ENCODE measurements at regions not wholly inside any gene's neighbourhood (a gene's known extent, or its start where the extent isn't known, plus 50 kb on each side); places are given as distances from the start of the nearest gene placed in this dataset.

DNA sequence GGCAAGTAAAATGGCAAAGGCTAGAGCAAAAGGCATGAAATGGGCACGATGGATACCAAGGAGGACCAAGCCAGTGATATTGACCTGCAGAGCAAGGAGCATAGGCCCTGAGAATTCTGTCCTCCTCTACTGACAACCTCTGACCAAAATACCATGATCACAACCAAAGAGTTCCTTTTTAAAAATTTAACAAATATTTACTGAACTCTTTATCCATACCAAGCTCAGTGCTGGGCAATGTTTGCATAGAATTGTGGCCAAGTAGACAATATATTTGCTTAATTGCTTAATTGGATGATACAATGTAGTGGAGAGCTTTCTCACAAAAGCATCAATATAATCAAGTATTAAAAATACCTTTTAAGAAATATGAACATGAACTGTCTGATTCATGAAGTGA is 265.7 kb downstream of the ICOS start:
- no peak for FAIRE-seq
- no TSS peak for BruUV-seq (replicated peaks)
- no peak overlapping the region for H3K27ac ChIP-seq (ENCODE audit: extremely low read length, insufficient read depth, low read length)
- intact Hi-C loops (cut with micrococcal nuclease; ENCODE audit: unreplicated experiment) (no loop called here), in situ Hi-C loops (cut with HindIII; ENCODE audit: extremely low pct_ligation_motif_present, low pct_unique_long_range_greater_than_20kb) (no loop called here)
- no peak overlapping the region for H2AFZ ChIP-seq (ENCODE audit: low read length)
- no peak for ATAC-seq
- no peaks in the 10 kb centered on the region for H3K27me3 ChIP-seq (ENCODE audit: control insufficient read depth in 1 of 2, insufficient read depth in 2 of 2, low read length in 2 of 2)
- no peak for DNase-seq (ENCODE audit: low spot score)
- ChIA-PET POLR2A (no interaction called here), CTCF (ENCODE audit: low intra/inter-chr PET ratio, low total read pairs) (no interaction called here)
- WGBS (ENCODE audit: low lambda C conversion rate) = 14% methylated on average over 1 of the region's 1 CpG
- TF ChIP-seq ZSCAN22 (CRISPR knock-in tag; IDR thresholded peaks at IDR 0.05) (no peak), HDAC1 (CRISPR knock-in tag; IDR thresholded peaks at IDR 0.05) (no peak), ZMYM3 (CRISPR knock-in tag; IDR thresholded peaks at IDR 0.05) (no peak), MEF2D (CRISPR knock-in tag; IDR thresholded peaks at IDR 0.05) (no peak), ZNF350 (CRISPR knock-in tag; IDR thresholded peaks at IDR 0.05; ENCODE audit: borderline replicate concordance, low read depth) (no peak), SAFB2 (CRISPR knock-in tag; IDR thresholded peaks at IDR 0.05; ENCODE audit: borderline replicate concordance, low read depth) (no peak), ONECUT2 (CRISPR knock-in tag; IDR thresholded peaks at IDR 0.05) (no peak), RXRB (CRISPR knock-in tag; IDR thresholded peaks at IDR 0.05; ENCODE audit: borderline replicate concordance) (no peak), SRY (CRISPR knock-in tag; IDR thresholded peaks at IDR 0.05) (no peak), ZNF256 (CRISPR knock-in tag; conservative IDR thresholded peaks at IDR 0.05) (no peak), THYN1 (CRISPR knock-in tag; IDR thresholded peaks at IDR 0.05; ENCODE audit: borderline replicate concordance, low read depth) (no peak), JUND (CRISPR knock-in tag; IDR thresholded peaks at IDR 0.05) (no peak), IRX3 (CRISPR knock-in tag; IDR thresholded peaks at IDR 0.05; ENCODE audit: borderline replicate concordance, low read depth) (no peak), SALL2 (CRISPR knock-in tag; IDR thresholded peaks at IDR 0.05) (no peak), SCMH1 (CRISPR knock-in tag; IDR thresholded peaks at IDR 0.05; ENCODE audit: borderline replicate concordance) (no peak), PCBP1 (IDR thresholded peaks at IDR 0.05; ENCODE audit: borderline replicate concordance, low read depth, low read length) (no peak)
- TF ChIP-seq, protein P1, sequence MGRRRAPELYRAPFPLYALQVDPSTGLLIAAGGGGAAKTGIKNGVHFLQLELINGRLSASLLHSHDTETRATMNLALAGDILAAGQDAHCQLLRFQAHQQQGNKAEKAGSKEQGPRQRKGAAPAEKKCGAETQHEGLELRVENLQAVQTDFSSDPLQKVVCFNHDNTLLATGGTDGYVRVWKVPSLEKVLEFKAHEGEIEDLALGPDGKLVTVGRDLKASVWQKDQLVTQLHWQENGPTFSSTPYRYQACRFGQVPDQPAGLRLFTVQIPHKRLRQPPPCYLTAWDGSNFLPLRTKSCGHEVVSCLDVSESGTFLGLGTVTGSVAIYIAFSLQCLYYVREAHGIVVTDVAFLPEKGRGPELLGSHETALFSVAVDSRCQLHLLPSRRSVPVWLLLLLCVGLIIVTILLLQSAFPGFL (CRISPR knock-in tag; IDR thresholded peaks at IDR 0.05) = no peak
- TF ChIP-seq, protein P2, sequence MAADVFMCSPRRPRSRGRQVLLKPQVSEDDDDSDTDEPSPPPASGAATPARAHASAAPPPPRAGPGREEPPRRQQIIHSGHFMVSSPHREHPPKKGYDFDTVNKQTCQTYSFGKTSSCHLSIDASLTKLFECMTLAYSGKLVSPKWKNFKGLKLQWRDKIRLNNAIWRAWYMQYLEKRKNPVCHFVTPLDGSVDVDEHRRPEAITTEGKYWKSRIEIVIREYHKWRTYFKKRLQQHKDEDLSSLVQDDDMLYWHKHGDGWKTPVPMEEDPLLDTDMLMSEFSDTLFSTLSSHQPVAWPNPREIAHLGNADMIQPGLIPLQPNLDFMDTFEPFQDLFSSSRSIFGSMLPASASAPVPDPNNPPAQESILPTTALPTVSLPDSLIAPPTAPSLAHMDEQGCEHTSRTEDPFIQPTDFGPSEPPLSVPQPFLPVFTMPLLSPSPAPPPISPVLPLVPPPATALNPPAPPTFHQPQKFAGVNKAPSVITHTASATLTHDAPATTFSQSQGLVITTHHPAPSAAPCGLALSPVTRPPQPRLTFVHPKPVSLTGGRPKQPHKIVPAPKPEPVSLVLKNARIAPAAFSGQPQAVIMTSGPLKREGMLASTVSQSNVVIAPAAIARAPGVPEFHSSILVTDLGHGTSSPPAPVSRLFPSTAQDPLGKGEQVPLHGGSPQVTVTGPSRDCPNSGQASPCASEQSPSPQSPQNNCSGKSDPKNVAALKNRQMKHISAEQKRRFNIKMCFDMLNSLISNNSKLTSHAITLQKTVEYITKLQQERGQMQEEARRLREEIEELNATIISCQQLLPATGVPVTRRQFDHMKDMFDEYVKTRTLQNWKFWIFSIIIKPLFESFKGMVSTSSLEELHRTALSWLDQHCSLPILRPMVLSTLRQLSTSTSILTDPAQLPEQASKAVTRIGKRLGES (CRISPR knock-in tag; IDR thresholded peaks at IDR 0.05; ENCODE audit: borderline replicate concordance) = no peak
- TF ChIP-seq, protein P3, sequence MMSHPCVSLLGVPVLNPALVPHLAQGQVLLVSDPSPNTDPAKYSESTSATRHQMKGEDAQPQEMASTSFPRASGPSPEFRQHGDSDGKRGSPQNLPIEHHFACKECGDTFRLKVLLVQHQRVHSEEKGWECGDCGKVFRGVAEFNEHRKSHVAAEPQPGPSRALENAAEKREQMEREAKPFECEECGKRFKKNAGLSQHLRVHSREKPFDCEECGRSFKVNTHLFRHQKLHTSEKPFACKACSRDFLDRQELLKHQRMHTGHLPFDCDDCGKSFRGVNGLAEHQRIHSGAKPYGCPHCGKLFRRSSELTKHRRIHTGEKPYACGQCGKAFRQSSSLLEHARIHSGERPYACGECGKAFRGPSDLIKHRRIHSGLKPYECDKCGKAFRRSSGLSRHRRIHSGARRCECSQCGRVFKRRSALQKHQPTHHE (CRISPR knock-in tag; IDR thresholded peaks at IDR 0.05; ENCODE audit: borderline replicate concordance) = no peak
- TF ChIP-seq, protein P4, sequence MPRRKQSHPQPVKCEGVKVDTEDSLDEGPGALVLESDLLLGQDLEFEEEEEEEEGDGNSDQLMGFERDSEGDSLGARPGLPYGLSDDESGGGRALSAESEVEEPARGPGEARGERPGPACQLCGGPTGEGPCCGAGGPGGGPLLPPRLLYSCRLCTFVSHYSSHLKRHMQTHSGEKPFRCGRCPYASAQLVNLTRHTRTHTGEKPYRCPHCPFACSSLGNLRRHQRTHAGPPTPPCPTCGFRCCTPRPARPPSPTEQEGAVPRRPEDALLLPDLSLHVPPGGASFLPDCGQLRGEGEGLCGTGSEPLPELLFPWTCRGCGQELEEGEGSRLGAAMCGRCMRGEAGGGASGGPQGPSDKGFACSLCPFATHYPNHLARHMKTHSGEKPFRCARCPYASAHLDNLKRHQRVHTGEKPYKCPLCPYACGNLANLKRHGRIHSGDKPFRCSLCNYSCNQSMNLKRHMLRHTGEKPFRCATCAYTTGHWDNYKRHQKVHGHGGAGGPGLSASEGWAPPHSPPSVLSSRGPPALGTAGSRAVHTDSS (CRISPR knock-in tag; conservative IDR thresholded peaks at IDR 0.05) = no peak
- H3K9me3 ChIP-seq (ENCODE audit: low read length) = no peaks in the 10 kb centered on the region
- no peaks in the 10 kb centered on the region for H3K36me3 ChIP-seq (replicated peaks in 1 of 2; ENCODE audit: control insufficient read depth in 1 of 2, insufficient read depth in 2 of 2, low read length in 2 of 2)
- no peak overlapping the region for H3K4me3 ChIP-seq (replicated peaks in 1 of 3; ENCODE audit: insufficient read depth in 1 of 3, low read depth in 2 of 3, low read length in 3 of 3)
- H4K20me1 ChIP-seq (ENCODE audit: insufficient read depth, low read length) = no peaks in the 10 kb centered on the region
- no peak overlapping the region for H3K9ac ChIP-seq (ENCODE audit: insufficient read depth, low read depth, low read length)
- H3K79me2 ChIP-seq (ENCODE audit: insufficient read depth, low read length) = no peaks in the 10 kb centered on the region
- H3K4me2 ChIP-seq (ENCODE audit: low read depth, low read length) = no peak overlapping the region
- H3K4me1 ChIP-seq (ENCODE audit: insufficient read depth, low read length) = no peaks in the 10 kb centered on the region
